H9 (cell line): ENCODE measurements at regions not wholly inside any gene's neighbourhood (a gene's known extent, or its start where the extent isn't known, plus 50 kb on each side); places are given as distances from the start of the nearest gene placed in this dataset.

Experiments
- DNase-seq: peaks from one replicate; pipeline ENCODE4 v3.0.0-alpha.2; 2017
- H2AFZ ChIP-seq: one replicate; pipeline ENCODE4 v1.6.1; 2013; ENCODE audit warnings: mild to moderate bottlenecking, low read length, control low read depth, moderate library complexity
- H2AK5ac ChIP-seq: 2 replicates; pipeline ENCODE4 v1.6.1; 2013; ENCODE audit warnings: low read length, control low read depth, mixed read lengths; ENCODE audit not compliant: insufficient read length
- H2BK120ac ChIP-seq: one replicate; pipeline ENCODE4 v1.6.1; 2013; ENCODE audit warnings: low read depth, mild to moderate bottlenecking, low read length, control low read depth, inconsistent platforms; ENCODE audit not compliant: poor library complexity, severe bottlenecking
- H2BK12ac ChIP-seq: 2 replicates; pipeline ENCODE4 v1.6.1; 2013; ENCODE audit warnings: low read length, control low read depth, mixed read lengths, low read depth; ENCODE audit not compliant: insufficient read length
- H2BK15ac ChIP-seq: 2 replicates; pipeline ENCODE4 v1.6.1; 2013; ENCODE audit warnings: low read depth, low read length, control low read depth
- H2BK20ac ChIP-seq: one replicate; pipeline ENCODE4 v1.6.1; 2013; ENCODE audit warnings: low read depth, mild to moderate bottlenecking, low read length, control low read depth, inconsistent platforms; ENCODE audit not compliant: poor library complexity, severe bottlenecking
- H2BK5ac ChIP-seq: 2 replicates; pipeline ENCODE4 v1.6.1; 2013; ENCODE audit warnings: low read length, control low read depth, mixed read lengths; ENCODE audit not compliant: insufficient read length
- H3K14ac ChIP-seq: 2 replicates; pipeline ENCODE4 v1.6.1; 2013; ENCODE audit warnings: low read length, control low read depth; ENCODE audit not compliant: insufficient read depth
- H3K18ac ChIP-seq: 2 replicates; pipeline ENCODE4 v1.6.1; 2013; ENCODE audit warnings: low read depth, mild to moderate bottlenecking, mixed read lengths, low read length, control low read depth; ENCODE audit not compliant: insufficient read length
- H3K23ac ChIP-seq: 2 replicates; pipeline ENCODE4 v1.6.1; 2013; ENCODE audit warnings: low read length, control low read depth, mixed read lengths, low read depth; ENCODE audit not compliant: insufficient read length
- H3K23me2 ChIP-seq: 2 replicates; pipeline ENCODE4 v1.6.1; 2013; ENCODE audit warnings: low read depth, mild to moderate bottlenecking, mixed read lengths, low read length, control low read depth; ENCODE audit not compliant: insufficient read length, poor library complexity, severe bottlenecking
- H3K27ac ChIP-seq: 2 replicates; pipeline ENCODE4 v1.5.1; 2013; ENCODE audit warnings: low read length, control low read depth, mixed read lengths, low read depth; ENCODE audit not compliant: insufficient read length
- H3K27me3 ChIP-seq: 2 replicates; pipeline ENCODE4 v1.6.1; 2013; ENCODE audit warnings: low read length, control low read depth, inconsistent platforms; ENCODE audit not compliant: insufficient read depth
- H3K4ac ChIP-seq: 2 replicates; pipeline ENCODE4 v1.6.1; 2013; ENCODE audit warnings: low read depth, mild to moderate bottlenecking, control low read depth, inconsistent platforms, low read length, moderate library complexity
- H3K4me1 ChIP-seq: 2 replicates; pipeline ENCODE4 v1.6.1; 2013; ENCODE audit warnings: low read length, control low read depth, inconsistent platforms; ENCODE audit not compliant: insufficient read depth
- H3K4me2 ChIP-seq: 2 replicates; pipeline ENCODE4 v1.6.1; 2013; ENCODE audit warnings: low read length, control low read depth, mixed read lengths; ENCODE audit not compliant: insufficient read length, insufficient read depth
- H3K56ac ChIP-seq: 2 replicates; pipeline ENCODE4 v1.6.1; 2013; ENCODE audit warnings: low read depth, mild to moderate bottlenecking, mixed read lengths, low read length, control low read depth; ENCODE audit not compliant: insufficient read length
- H3K79me1 ChIP-seq: 2 replicates; pipeline ENCODE4 v1.6.1; 2013; ENCODE audit warnings: low read depth, mild to moderate bottlenecking, moderate library complexity, low read length, control low read depth, inconsistent platforms; ENCODE audit not compliant: insufficient read depth, poor library complexity, severe bottlenecking
- H3K79me2 ChIP-seq: 2 replicates; pipeline ENCODE4 v1.6.1; 2013; ENCODE audit warnings: low read length, control low read depth, inconsistent platforms; ENCODE audit not compliant: insufficient read depth
- H3K9ac ChIP-seq: 2 replicates; pipeline ENCODE4 v1.6.1; 2013; ENCODE audit warnings: low read length, control low read depth, mixed read lengths; ENCODE audit not compliant: insufficient read length; ENCODE audit errors: extremely low read depth
- H3K9me3 ChIP-seq: one replicate; pipeline ENCODE4 v1.6.1; 2013; ENCODE audit warnings: low read depth, low read length, inconsistent platforms; ENCODE audit not compliant: control insufficient read depth
- H3T11ph ChIP-seq: one replicate; pipeline ENCODE4 v1.6.1; 2013; ENCODE audit warnings: mild to moderate bottlenecking, low read length, control low read depth, inconsistent platforms
- H4K20me1 ChIP-seq: one replicate; pipeline ENCODE4 v1.6.1; 2013; ENCODE audit not compliant: control insufficient read depth, insufficient read length, insufficient read depth
- H4K5ac ChIP-seq: 2 replicates; pipeline ENCODE4 v1.6.1; 2013; ENCODE audit warnings: low read depth, mild to moderate bottlenecking, mixed read lengths, low read length, control low read depth; ENCODE audit not compliant: insufficient read length
- H4K8ac ChIP-seq: replicated peaks from 2 replicates; pipeline ENCODE4 v1.6.1; 2013; ENCODE audit warnings: low read length, control low read depth, mixed read lengths, low read depth; ENCODE audit not compliant: insufficient read length
- H4K91ac ChIP-seq: 2 replicates; pipeline ENCODE4 v1.6.1; 2013; ENCODE audit warnings: low read depth, mild to moderate bottlenecking, moderate library complexity, mixed read lengths, low read length, control low read depth; ENCODE audit not compliant: insufficient read length
- H3K27ac Mint-ChIP-seq, 3 experiments: 2 replicates in 2 of 3; 3 replicates in 1 of 3; pipeline ENCODE4 v1.8.0; 2020 to 2021; ENCODE audit warnings: mixed read lengths in 3 of 3, mild to moderate bottlenecking in 1 of 3, moderate library complexity in 1 of 3
- H3K27me3 Mint-ChIP-seq: 2 replicates; pipeline ENCODE4 v1.8.0; 2021; ENCODE audit warnings: low read depth, mild to moderate bottlenecking, moderate library complexity, mixed read lengths
- H3K36me3 Mint-ChIP-seq, 3 experiments: 2 replicates in 2 of 3; 3 replicates in 1 of 3; pipeline ENCODE4 v1.8.0; 2020 to 2021; ENCODE audit warnings: low read depth in 3 of 3, mixed read lengths in 3 of 3; ENCODE audit not compliant: insufficient read depth in 1 of 3
- H3K4me1 Mint-ChIP-seq, 2 experiments: 2 replicates each; pipeline ENCODE4 v1.8.0; 2020; ENCODE audit warnings: mixed read lengths in 2 of 2
- H3K4me3 Mint-ChIP-seq, 2 experiments: 2 replicates in 1 of 2; 3 replicates in 1 of 2; pipeline ENCODE4 v1.8.0; 2020 to 2021; ENCODE audit warnings: mild to moderate bottlenecking in 2 of 2, mixed read lengths in 2 of 2, moderate library complexity in 1 of 2
- H3K9me3 Mint-ChIP-seq, 2 experiments: 2 replicates in 1 of 2; 3 replicates in 1 of 2; pipeline ENCODE4 v1.8.0; 2020; ENCODE audit warnings: mild to moderate bottlenecking in 2 of 2, mixed read lengths in 2 of 2, moderate library complexity in 1 of 2
- CTCF ChIP-seq: fragments of 200-600 bp; sonication (generic); conservative IDR thresholded peaks from 3 replicates; pipeline ENCODE4 v1.8.0; 2021; ENCODE audit warnings: antibody characterized with exemption, mild to moderate bottlenecking
- WGBS: extraction: QIAGEN DNeasy Blood & Tissue Kit; methylation state at CpG from one replicate; pipeline ENCODE4 v1.1.7; 2013; ENCODE audit warnings: missing lambda C conversion rate, low lambda C conversion rate, mixed read lengths; ENCODE audit not compliant: insufficient read length; ENCODE audit errors: extremely low coverage; 5-methylcytosine and 5-hydroxymethylcytosine counted together

DNA sequence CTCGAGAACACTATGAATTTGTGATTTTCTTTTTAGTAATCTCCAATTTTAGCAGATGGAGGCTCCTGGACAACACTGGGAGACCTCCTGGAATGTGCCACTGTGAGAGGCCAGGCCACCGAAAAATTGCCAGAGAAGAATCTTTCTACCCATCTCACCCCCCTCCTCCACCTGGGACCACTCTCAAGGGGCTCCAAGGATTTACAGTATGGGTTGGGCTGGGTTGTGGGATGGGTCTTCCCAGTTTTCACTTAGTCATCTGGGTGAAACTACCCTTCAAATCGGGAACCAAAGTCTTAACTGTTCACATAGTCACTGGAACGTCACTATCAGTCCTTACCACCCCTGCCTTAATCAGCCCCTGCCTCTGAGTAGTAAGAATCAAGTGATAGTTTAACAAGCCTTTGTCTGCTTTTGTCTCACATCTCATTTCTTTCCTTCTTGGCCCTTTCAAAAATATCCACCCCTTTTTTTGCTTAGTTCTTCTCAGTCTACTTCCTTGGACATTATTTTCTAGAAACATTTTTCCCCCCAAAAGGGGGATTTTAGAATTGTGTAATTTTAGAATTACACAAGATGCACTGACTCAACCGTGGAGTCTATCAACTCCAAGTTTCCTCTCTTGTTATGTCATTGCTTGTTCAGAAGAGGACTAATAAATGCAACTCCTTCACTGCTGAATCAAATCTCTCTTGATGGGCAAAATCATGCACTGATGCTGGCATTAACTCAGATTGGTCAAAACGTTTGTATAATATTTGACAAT, 148.2 kb upstream of the MOCS1 start:
- H2BK20ac ChIP-seq: no peak overlapping the region
- Mint-ChIP-seq H3K4me3 (no peak overlapping the region), H3K4me1 (no peaks in the 10 kb centered on the region), H3K27me3 (peaks cover 10% of the 10 kb centered on the region), H3K9me3 (no peaks in the 10 kb centered on the region), H3K27ac (no peak overlapping the region), H3K36me3 (no peaks in the 10 kb centered on the region; a peak in 1 of 7 replicates)
- H2BK5ac ChIP-seq: no peak overlapping the region
- H3K79me1 ChIP-seq: no peaks in the 10 kb centered on the region
- no peak overlapping the region for H2AFZ ChIP-seq
- no peaks in the 10 kb centered on the region for H4K20me1 ChIP-seq
- no peak overlapping the region for H3K4me2 ChIP-seq
- H4K91ac ChIP-seq: no peak overlapping the region
- no peak overlapping the region for H3K9ac ChIP-seq
- no peaks in the 10 kb centered on the region for H3K79me2 ChIP-seq
- no peak overlapping the region for H3K18ac ChIP-seq
- no peak overlapping the region for H2BK12ac ChIP-seq
- no peak overlapping the region for H4K5ac ChIP-seq
- H3K4ac ChIP-seq: no peak overlapping the region
- TF ChIP-seq CTCF: no peak
- no peak overlapping the region for H3T11ph ChIP-seq
- DNase-seq: no peak
- H3K4me1 ChIP-seq: no peaks in the 10 kb centered on the region
- no peak overlapping the region for H3K23ac ChIP-seq
- H2BK120ac ChIP-seq: no peak overlapping the region
- H3K27ac ChIP-seq: no peak overlapping the region
- no peaks in the 10 kb centered on the region for H3K9me3 ChIP-seq
- no peaks in the 10 kb centered on the region for H3K27me3 ChIP-seq
- no peaks in the 10 kb centered on the region for H3K23me2 ChIP-seq
- no peak overlapping the region for H3K14ac ChIP-seq
- H2BK15ac ChIP-seq: no peak overlapping the region
- WGBS: no CpG with 5 or more reads among the region's 6 CpGs
- no peak overlapping the region for H2AK5ac ChIP-seq
- H3K56ac ChIP-seq: no peak overlapping the region
- H4K8ac ChIP-seq: no peak overlapping the region
